ENCODE measurements at regions not wholly inside any gene's neighbourhood (a gene's known extent, or its start where the extent isn't known, plus 50 kb on each side); places are given as distances from the start of the nearest gene placed in this dataset.
A peak's percentile ranks its signal among the peaks of the same experiment; 100 is the strongest.

DNA sequence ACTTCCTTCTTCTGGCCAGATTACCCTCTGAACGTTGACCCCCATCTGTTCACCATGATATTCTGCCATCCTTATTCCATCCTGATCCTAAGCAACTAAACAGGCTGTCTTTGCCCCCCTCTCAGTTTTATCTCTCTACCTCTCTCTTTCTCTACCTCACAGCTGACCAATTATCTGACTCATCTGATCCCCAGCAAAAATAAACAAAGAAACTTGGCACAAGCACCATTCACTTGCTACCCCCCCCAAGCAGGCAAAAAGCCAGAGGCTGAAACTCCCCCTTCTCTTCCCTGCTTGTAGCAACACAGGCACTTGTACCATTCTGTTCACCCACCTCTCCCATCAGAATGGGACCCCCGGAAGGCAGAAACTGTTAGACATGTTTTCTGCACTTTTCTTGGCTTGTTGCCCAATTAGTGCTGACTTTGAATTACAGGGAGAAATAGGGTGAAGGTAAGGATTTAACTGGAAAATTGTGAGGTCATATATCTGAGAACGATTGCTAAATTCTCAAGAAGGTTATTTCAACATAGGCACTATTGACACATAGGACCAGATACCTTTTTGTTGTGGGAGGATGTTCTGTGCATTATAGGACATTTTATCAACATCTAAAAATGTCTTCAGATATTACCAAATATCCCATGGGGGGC is 163.2 kb downstream of the TOX3 start (continued):
- TF ChIP-seq LCORL (IDR thresholded peaks at IDR 0.05) (0 out of 2 replicates have a peak, but pooled peaks have one; percentile 31), LCORL (CRISPR knock-in tag; IDR thresholded peaks at IDR 0.05) (no peak), NR2F1 (CRISPR knock-in tag; IDR thresholded peaks at IDR 0.05) (peak in 1 of 2 experiments; percentile 22; a peak in 1 of 4 replicates), ZNF501 (CRISPR knock-in tag; IDR thresholded peaks at IDR 0.05) (0 out of 2 replicates have a peak, but pooled peaks have one; percentile 40), NFIC (IDR thresholded peaks at IDR 0.05; ENCODE audit: low read length) (peak; percentile 47; the same call in 1 of the 2 replicates), FOSL2 (CRISPR knock-in tag; IDR thresholded peaks at IDR 0.05) (peak; percentile 89), FOXA3 (CRISPR knock-in tag; IDR thresholded peaks at IDR 0.05) (peak; percentile 70; the same call in 1 of the 2 replicates), ZNF644 (CRISPR knock-in tag; IDR thresholded peaks at IDR 0.05; ENCODE audit: low read depth) (0 out of 2 replicates have a peak, but pooled peaks have one; percentile 22)
- TF ChIP-seq, protein P1, sequence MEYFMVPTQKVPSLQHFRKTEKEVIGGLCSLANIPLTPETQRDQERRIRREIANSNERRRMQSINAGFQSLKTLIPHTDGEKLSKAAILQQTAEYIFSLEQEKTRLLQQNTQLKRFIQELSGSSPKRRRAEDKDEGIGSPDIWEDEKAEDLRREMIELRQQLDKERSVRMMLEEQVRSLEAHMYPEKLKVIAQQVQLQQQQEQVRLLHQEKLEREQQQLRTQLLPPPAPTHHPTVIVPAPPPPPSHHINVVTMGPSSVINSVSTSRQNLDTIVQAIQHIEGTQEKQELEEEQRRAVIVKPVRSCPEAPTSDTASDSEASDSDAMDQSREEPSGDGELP (IDR thresholded peaks at IDR 0.05; ENCODE audit: borderline replicate concordance, low read depth), result peak; percentile 90
- TF ChIP-seq, protein P2, sequence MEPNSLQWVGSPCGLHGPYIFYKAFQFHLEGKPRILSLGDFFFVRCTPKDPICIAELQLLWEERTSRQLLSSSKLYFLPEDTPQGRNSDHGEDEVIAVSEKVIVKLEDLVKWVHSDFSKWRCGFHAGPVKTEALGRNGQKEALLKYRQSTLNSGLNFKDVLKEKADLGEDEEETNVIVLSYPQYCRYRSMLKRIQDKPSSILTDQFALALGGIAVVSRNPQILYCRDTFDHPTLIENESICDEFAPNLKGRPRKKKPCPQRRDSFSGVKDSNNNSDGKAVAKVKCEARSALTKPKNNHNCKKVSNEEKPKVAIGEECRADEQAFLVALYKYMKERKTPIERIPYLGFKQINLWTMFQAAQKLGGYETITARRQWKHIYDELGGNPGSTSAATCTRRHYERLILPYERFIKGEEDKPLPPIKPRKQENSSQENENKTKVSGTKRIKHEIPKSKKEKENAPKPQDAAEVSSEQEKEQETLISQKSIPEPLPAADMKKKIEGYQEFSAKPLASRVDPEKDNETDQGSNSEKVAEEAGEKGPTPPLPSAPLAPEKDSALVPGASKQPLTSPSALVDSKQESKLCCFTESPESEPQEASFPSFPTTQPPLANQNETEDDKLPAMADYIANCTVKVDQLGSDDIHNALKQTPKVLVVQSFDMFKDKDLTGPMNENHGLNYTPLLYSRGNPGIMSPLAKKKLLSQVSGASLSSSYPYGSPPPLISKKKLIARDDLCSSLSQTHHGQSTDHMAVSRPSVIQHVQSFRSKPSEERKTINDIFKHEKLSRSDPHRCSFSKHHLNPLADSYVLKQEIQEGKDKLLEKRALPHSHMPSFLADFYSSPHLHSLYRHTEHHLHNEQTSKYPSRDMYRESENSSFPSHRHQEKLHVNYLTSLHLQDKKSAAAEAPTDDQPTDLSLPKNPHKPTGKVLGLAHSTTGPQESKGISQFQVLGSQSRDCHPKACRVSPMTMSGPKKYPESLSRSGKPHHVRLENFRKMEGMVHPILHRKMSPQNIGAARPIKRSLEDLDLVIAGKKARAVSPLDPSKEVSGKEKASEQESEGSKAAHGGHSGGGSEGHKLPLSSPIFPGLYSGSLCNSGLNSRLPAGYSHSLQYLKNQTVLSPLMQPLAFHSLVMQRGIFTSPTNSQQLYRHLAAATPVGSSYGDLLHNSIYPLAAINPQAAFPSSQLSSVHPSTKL (CRISPR knock-in tag; IDR thresholded peaks at IDR 0.05), result peak; percentile 57
- TF ChIP-seq, protein P3, sequence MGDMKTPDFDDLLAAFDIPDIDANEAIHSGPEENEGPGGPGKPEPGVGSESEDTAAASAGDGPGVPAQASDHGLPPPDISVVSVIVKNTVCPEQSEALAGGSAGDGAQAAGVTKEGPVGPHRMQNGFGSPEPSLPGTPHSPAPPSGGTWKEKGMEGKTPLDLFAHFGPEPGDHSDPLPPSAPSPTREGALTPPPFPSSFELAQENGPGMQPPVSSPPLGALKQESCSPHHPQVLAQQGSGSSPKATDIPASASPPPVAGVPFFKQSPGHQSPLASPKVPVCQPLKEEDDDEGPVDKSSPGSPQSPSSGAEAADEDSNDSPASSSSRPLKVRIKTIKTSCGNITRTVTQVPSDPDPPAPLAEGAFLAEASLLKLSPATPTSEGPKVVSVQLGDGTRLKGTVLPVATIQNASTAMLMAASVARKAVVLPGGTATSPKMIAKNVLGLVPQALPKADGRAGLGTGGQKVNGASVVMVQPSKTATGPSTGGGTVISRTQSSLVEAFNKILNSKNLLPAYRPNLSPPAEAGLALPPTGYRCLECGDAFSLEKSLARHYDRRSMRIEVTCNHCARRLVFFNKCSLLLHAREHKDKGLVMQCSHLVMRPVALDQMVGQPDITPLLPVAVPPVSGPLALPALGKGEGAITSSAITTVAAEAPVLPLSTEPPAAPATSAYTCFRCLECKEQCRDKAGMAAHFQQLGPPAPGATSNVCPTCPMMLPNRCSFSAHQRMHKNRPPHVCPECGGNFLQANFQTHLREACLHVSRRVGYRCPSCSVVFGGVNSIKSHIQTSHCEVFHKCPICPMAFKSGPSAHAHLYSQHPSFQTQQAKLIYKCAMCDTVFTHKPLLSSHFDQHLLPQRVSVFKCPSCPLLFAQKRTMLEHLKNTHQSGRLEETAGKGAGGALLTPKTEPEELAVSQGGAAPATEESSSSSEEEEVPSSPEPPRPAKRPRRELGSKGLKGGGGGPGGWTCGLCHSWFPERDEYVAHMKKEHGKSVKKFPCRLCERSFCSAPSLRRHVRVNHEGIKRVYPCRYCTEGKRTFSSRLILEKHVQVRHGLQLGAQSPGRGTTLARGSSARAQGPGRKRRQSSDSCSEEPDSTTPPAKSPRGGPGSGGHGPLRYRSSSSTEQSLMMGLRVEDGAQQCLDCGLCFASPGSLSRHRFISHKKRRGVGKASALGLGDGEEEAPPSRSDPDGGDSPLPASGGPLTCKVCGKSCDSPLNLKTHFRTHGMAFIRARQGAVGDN (CRISPR knock-in tag; IDR thresholded peaks at IDR 0.05), result no peak
- TF ChIP-seq, protein P4, sequence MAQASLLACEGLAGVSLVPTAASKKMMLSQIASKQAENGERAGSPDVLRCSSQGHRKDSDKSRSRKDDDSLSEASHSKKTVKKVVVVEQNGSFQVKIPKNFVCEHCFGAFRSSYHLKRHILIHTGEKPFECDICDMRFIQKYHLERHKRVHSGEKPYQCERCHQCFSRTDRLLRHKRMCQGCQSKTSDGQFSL (CRISPR knock-in tag; IDR thresholded peaks at IDR 0.05), result 0 out of 2 replicates have a peak, but pooled peaks have one; percentile 35
- TF ChIP-seq, protein P5, sequence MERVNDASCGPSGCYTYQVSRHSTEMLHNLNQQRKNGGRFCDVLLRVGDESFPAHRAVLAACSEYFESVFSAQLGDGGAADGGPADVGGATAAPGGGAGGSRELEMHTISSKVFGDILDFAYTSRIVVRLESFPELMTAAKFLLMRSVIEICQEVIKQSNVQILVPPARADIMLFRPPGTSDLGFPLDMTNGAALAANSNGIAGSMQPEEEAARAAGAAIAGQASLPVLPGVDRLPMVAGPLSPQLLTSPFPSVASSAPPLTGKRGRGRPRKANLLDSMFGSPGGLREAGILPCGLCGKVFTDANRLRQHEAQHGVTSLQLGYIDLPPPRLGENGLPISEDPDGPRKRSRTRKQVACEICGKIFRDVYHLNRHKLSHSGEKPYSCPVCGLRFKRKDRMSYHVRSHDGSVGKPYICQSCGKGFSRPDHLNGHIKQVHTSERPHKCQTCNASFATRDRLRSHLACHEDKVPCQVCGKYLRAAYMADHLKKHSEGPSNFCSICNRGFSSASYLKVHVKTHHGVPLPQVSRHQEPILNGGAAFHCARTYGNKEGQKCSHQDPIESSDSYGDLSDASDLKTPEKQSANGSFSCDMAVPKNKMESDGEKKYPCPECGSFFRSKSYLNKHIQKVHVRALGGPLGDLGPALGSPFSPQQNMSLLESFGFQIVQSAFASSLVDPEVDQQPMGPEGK (CRISPR knock-in tag; IDR thresholded peaks at IDR 0.05), result peak; percentile 58; the same call in 1 of the 2 replicates
